GM21360 (cell line): ENCODE measurements at regions not wholly inside any gene's neighbourhood (a gene's known extent, or its start where the extent isn't known, plus 50 kb on each side); places are given as distances from the start of the nearest gene placed in this dataset.

Source experiments
- ATAC-seq: cut with Tn5 transposase; IDR thresholded peaks from one replicate; pipeline ENCODE4 v1.9.1; 2021; ENCODE audit warnings: mild to moderate bottlenecking, moderate library complexity; ENCODE audit not compliant: unreplicated experiment

DNA sequence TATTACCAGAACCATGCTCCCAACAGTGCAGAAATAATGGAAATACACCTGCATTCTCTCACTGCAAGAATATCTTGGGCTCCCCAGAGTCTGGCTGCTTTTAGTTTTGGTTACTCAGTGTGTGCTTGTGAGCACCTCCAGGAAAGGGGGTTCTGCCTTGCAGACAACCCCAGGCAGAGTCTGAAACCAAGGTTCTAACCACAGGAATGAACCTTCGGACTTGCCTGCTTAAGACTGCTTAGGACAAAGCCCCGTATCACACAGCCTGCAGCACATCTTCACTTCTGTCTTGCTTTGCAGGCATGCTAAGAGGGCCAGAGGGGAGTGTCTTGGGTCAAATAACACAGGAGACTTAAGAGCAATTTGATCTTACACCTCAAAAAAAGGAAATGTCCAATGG is 94.8 kb upstream of the SPATA31C2 start:
- ATAC-seq = no peak

DNA sequence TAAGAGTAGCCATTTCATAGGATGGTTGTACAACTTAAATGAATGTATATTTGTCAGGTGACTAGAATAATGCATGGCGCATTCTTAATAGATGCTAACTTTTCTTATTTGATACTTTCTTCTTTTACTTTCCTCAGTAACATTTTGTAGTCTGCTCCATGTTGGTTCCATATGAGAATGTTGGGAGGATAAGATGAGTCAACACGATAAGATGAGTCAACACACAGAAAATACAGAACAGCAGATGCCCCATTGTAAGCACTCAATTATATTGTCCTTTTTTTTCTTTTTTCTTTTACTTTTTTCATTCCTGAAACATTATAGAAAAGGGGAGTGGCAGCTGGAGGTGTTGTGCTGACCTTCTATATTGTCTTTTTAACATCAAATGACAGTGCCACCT is 92.3 kb upstream of the SPATA31C2 start:
- ATAC-seq = no peak

DNA sequence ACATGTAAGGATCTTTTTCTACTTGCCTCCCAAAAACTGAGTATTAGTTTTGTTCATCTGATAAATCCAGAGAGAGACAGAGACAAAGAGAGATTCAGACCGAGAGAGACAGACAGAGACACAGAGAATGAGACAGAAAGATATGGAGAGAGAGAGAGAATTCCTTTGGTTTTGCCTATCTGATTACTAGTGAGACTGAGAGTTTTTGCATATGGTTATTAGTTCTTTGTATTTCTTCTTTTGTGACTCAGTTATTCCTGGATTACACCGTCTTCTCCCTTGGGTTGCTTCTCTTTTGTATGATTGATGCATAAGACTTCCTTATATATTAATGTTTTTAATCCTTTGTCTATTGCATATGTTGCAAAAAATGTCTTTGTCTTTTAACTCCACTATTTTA is 91.2 kb upstream of the SPATA31C2 start:
- ATAC-seq = no peak

DNA sequence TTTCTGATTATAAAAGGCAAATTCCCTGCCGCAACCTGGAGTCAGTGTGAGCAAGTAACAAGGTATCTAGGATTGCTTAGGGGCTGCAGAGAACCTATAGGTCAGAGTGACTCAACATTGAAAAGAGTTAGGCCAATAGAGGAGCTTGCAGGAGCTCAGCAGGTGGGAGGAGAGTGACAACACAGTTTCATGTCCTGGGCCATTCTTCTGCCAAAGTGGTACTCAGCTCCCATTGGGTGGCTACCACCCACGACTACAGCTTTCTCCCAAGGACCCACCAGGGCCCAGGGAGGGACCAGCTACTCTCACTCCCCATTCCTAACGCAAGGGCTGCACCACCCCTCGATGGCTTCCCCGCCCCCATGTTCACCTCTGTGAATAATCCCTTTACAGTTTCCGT is 86.7 kb upstream of the SPATA31C2 start:
- ATAC-seq = no peak

DNA sequence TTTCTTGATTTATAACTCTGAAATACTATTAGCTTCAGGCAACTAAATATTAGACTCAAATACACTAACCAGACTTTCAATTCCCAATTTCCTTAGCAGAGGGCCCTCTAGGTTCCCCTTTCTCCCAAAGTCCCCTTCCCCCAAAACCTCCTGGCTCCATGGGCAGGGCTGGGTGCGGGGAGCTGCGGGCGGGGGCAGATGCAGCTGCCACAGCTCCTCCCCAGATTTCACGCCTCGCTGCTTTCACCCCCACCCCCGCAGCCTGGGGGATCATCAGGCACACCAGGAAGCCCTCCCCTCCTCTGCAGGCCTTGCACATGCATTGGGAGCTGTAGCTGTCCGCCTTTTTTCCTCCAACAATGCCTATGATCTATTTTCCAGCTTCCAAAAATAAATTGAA is 82.8 kb upstream of the SPATA31C2 start:
- ATAC-seq = no peak

DNA sequence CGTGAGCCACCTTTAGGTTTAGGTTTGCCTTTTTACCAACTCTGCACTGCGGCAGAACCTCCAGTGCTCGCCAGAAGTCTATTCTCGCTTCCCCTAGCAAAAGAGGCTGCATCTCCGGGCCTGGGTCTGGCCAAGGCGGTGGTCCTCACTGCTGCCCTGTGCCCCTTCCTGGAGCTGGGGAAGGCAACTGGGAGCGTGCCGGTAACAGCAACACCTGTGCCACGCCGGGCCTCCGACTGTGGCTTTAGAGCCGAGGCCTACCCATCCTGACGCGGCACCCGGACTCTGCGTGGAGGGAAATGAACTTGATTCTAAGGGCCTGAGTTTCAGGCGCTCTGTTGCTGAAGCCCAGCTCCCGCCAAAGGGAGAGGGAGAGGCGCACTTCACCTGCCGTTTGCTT is 82.4 kb upstream of the SPATA31C2 start:
- ATAC-seq = no peak

DNA sequence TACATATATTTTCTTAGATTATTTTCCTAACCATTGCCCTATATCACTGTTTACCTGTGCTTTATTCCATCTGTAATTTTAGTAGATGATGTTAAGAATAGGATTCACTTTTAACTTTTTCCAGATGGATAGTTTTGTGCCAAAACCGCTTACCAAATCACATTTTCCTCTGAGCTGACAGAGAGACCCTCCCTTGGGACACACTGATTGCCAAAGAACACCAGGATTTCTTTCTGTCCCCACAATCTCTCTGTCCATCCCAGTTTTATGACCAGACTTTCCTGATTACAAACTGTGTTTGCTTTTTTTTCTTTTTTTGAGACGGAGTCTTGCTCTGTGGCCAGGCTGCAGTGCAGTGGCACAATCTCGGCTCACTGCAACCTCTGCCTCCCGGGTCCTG is 81.3 kb upstream of the SPATA31C2 start:
- ATAC-seq = no peak

DNA sequence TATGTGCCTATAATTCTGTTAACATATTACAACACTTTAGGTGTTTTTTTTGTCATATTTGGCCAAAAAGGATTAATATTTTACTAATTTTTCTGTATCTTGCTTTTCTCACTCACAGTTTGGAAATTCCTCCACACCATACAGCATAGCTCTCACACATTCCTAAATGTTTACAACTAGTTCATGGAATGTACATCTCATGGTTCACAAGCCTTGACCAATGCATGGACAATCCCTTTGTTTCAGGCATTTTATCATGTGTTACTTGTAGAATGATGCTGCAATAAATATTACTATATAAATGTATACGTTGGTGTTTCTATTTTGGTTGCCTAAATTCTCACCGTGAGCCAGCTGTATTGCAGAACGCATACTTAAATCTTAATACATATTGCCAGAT is 80.5 kb upstream of the SPATA31C2 start:
- ATAC-seq = no peak

DNA sequence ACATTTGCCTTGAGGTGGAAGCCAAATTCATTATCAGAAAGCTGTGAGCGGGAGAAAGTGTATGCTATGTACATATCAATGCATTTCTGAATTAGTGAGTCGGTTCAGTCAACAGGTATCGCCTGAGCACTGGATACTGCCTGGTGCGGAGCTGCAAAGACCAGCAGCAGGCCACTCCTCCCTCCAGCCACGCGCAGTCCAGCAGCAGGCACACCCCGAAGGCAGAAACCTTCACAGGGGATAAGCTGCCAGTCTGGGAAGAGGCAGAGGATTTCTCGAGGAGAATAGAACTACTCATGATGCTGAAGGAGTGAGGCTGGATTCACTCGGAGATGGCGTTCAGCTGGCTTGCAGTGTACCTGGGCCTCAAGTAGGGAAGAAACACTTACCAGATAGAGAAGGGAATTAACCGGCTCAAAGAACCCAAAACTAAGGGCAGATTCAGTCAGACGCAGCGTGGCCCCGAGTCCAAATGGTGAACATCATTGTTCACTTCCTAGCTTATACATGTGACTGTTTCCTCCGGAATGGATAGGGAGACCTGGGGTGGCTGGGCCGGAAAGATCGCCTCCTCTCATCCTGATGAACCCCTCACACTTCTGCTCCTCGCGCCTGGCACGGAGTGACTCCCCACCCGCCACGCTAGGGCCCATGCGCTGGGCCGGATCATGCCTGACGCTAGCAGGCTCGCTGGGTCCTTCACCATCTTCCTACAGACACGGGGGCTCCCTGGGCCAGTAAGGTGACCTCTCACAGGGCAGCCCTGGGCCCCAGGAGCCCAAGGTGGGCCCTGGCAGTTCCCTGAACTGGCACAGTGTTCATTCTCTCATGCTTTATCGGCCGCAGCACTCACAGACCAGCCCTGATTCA is 78.1 kb upstream of the SPATA31C2 start:
- ATAC-seq = no peak

DNA sequence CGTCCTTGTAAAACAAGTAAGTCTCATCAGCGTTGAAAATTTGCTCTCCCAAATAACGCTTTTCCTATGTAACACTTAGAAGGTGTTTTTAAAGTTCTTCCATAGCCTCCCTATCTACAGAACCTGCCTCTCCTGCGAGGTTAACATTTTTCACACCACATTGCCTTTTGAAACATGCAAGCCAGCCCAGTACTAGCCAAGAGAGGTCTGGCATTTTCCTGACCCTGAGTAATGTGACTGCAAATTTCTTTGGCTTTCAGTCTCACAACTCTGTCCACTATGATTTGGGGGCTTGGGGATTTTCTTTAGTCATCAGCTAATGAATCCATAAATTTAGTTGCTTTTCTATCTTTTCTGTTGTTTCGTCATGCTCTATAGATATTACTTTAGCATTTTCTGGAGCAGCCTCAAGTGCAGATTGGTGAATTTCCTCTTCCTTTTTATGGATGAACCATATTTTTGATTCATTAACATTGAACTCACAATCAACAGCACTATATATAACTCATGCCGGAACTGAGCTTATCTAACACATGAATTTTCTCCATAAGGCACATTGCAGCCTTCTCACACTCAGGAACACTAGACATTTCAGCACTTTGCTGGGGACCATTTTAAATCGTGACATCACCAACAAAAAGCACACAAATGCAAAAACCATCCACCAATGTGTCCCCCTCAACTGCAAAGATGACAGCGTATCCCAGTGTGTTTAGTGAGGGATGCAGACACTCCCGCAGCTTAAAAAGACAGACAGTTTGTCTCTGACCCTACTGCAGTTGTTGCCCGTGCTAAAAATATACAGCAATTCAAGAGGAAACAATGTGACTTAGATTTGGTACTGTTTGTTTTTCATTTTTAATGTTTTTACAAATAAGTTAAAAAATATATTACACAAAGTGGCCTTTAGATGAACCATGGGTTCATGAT is 77.2 kb upstream of the SPATA31C2 start:
- ATAC-seq = no peak

DNA sequence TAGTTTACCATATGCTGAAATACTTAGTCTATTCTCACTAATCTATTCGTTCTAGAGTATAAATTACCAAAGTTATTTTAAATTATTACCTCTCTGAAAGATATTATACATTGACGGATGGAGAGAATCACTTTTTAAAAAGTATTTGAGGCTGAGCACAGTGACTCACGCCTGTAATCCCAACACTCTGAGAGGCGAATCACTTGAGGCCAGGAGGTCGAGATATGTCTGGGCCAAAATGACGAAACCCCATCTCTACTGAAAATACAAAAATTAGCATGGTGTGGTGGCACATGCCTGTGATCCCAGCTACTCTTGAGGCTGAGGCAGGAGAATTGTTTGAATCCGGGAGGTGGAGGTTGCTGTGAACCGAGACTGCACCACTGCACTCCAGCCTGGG is 64.0 kb upstream of the SPATA31C2 start:
- no peak for ATAC-seq

DNA sequence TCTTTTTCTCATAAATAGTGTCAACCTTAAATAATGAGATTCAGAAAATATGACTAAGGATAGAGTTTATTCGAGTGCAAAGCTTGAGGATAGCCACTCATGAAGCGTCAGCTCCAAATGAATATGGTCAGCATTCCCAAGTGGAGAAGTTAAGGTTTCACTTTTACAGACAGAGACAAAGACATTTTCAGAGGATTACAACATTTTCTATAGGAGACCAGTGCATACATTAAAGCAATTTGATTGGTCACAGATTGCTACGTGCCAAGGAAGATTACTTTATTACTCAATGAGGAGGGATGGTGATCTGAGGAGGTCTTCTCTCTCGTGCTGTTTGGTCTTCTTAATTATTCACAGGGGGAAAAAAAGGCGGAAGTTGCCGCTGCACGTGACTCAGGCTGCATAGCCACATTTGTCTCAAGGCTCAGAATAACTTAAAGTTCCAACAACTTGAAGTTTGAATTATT is 60.1 kb upstream of the SPATA31C2 start:
- ATAC-seq = no peak

DNA sequence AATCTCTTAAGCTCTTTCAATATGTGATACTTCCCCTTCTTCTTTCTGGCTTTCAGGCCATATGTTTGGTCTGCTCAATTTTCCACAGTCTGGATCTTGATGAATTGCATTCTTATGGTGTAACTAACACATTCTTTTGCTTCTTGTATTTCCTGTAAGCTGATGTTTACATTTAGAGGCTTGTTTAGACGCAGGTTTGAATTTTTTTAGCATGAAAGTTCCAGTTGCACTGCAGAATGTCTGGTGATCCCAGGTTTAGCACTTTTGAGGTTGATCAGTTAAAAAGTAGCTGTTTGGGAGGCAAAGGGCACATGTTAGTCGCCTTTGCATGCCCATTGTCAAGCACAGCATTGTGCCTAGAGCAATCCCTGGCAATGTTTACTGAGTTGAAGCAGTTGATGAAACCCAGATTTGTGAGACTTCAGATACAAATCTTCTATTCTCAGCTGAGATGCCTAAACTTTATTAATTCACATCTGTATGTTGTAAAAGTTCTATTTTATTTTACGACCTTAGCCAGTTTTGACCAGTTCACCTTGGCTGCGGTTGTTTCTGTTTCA is 59.6 kb upstream of the SPATA31C2 start:
- no peak for ATAC-seq

DNA sequence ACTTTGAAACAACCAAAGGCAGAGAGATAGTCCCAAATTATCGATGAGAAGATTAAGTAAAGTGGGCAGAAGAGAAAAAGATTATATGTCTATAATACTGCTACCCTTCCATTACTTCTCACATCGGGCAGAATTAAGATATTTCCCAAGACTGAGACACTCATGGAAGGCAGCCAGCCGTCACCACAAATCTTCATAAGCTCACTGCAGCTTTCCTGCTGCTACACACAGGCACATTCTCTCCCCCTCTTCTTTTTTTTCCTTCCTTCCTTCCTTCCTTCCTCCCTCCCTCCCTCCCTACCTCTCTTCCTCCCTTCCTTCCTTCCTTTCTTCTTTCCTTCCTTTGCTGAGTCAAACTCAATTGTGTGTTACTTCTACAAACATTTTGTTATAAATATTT is 58.7 kb upstream of the SPATA31C2 start:
- ATAC-seq = no peak

DNA sequence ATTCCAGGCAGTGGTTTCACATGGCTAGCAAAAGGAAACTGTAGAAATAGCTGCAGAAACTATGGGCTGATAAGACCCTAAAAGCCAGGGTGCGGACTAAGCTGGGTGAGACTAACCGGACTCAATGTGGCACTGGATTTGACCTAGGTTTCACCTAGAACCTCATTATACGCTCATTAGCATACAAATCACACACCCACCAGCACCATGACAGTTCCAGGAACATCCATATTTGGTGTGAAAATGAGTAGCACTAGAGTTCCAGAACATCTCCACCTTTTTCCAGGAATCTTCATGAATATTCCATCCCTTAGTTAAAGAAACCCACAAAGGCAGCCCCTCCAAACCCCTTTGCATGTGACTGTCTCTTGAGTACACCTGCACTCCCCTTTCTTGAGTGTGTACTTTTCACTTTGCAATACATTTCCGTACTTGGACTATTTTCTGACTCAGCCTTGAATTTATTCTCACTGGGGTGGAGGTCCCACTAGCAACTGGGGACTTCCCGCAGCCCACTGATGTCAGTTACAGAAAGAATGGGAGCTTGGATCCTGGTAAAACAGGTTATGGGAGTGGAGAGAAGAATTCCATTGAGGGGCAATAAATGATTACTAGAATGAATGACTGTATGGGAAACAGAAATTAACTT is 58.0 kb upstream of the SPATA31C2 start:
- no peak for ATAC-seq

DNA sequence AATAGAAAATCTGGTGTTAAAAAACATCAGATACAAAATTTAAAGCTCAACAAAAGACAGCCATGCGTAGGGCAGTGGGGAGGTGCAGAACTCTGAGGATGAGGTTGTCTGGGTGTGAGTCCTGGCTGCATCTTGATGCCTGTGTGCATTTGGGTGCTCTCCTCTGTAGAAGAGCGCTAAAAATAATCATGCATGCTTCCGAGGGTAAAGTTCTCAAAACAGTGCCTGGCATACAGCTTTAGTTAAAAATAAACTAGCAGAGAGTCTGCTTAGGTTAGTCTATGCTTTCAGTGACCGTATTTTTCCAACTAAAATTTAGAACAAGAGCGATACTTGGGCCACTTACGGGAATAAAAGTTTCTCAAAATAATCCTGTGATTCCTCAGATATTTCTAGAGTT is 55.5 kb upstream of the SPATA31C2 start:
- no peak for ATAC-seq

DNA sequence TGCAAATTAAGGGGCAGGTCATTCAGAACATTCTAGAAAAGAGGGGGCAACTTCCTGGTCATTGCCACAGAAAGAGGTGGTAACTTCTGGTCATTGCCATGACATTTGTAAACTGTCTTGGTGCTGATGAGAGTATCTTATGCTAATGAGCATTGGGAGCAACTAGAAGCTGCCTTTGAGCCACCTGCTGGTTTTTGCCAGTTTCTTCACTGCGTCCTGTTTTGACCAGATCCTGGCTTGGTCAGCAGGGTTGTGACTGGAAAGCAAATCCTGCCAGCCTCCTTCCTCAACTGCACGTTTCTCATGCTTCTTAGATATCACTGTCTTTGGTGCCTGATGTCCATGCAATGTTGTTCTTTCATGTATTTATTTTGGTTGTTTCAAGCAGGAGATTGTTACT is 53.2 kb upstream of the SPATA31C2 start:
- ATAC-seq = no peak

DNA sequence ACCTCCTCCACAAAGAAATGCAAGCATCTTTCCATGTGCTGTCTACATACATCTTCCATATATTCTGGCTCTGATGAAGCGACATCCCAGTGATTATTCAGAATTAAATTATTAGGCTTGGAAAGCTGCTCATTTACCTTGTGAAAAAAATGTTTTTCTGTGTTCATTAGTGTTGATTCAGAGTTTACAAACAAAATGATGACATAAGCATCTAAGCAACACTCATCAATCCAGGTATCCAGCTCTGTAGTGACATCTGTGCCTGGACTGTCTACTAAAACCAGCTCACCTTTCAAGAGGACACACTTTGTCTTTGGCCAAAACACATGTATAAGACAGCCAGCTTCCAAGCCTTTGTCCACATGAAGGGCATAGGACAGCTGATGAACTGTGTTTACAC is 51.1 kb upstream of the SPATA31C2 start:
- ATAC-seq = no peak
